ENCODE measurements at regions not wholly inside any gene's neighbourhood (a gene's known extent, or its start where the extent isn't known, plus 50 kb on each side); places are given as distances from the start of the nearest gene placed in this dataset.

DNA sequence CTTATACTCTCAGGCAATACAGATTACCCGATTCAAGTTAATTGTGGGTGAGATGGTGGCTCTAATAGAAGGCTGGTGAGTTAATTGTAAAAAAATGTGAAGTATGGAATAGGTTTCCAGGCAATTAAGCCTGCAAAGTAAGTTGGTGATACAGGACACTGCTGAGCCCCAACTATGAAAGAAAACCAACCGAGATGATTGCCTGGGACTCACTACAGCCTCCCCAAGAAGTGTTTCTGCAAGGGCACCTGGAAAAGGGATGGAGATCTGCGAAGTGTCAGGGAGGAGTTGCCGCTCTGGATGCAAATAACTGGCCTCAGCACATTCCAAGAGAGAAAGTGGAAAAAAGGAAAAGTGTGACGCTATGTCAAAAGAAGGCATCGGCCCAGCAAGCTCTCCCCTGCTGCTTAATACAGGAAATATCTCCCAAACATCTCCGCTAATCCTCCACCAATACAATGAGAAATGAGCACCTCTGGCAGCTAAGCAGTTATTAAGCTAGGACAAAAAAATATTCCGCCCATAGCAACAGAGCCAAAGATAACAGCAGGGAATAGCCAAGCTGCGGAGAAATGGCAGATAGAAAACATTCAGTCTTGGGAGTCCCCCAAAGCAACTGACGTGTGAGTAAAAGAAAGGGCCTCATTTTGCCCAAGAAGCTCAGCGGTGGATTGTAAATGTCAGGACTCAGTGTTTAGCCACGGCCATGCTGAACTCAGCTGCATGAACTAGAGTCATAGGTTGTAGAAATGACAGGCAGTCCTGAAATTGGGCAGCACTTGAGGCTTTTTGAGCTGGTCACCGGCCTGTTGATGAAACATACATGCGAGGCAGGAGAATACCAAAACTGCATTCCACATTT is 133.7 kb downstream of the SNX19 start:
- H3K4me1 ChIP-seq, result no peaks in the 10 kb centered on the region
- no peaks in the 10 kb centered on the region for H3K9me3 ChIP-seq
- H3K4me3 ChIP-seq, result no peak overlapping the region
- TF ChIP-seq POLR2A (IDR thresholded peaks at IDR 0.05) (no peak), POLR2AphosphoS5 (IDR thresholded peaks at IDR 0.05) (no peak)
- TF ChIP-seq, protein P1, sequence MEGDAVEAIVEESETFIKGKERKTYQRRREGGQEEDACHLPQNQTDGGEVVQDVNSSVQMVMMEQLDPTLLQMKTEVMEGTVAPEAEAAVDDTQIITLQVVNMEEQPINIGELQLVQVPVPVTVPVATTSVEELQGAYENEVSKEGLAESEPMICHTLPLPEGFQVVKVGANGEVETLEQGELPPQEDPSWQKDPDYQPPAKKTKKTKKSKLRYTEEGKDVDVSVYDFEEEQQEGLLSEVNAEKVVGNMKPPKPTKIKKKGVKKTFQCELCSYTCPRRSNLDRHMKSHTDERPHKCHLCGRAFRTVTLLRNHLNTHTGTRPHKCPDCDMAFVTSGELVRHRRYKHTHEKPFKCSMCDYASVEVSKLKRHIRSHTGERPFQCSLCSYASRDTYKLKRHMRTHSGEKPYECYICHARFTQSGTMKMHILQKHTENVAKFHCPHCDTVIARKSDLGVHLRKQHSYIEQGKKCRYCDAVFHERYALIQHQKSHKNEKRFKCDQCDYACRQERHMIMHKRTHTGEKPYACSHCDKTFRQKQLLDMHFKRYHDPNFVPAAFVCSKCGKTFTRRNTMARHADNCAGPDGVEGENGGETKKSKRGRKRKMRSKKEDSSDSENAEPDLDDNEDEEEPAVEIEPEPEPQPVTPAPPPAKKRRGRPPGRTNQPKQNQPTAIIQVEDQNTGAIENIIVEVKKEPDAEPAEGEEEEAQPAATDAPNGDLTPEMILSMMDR (IDR thresholded peaks at IDR 0.05), result no peak
- intact Hi-C loops (cut with DNase I; ENCODE audit: low total_unique reads), result no loop called here
- peak overlapping the region in 1 of 2 donors; percentile 63 for H3K27ac ChIP-seq
- H3K27me3 ChIP-seq, result no peaks in the 10 kb centered on the region
- no peak for DNase-seq (ENCODE audit: low spot score in 2 of 2)
- no peaks in the 10 kb centered on the region for H3K36me3 ChIP-seq

DNA sequence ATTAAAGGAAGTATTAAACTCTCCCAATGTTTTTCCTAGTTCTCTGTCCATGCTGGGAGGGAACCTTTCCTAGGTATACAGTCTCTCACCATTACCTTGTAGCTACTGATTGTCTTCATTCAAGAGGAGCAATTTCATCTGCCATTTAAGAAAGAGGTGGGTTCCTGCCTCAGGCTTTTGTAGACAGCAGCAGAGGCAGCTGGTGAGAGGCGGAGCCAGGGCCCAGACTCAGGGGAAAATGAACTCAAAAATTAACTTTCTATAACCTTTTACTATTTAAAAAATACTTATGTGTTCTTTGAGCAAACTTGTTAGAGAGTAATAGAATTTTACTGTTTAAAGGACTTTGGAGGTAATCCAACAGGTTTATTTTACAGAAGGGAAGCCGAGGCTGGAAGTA is 133.0 kb downstream of the SNX19 start:
- H3K9me3 ChIP-seq, result no peaks in the 10 kb centered on the region
- DNase-seq (ENCODE audit: low spot score in 2 of 2), result no peak
- no peak overlapping the region for H3K4me3 ChIP-seq
- no peak for TF ChIP-seq POLR2AphosphoS5 (IDR thresholded peaks at IDR 0.05)
- no peaks in the 10 kb centered on the region for H3K27me3 ChIP-seq
- no peaks in the 10 kb centered on the region for H3K36me3 ChIP-seq
- no peak overlapping the region for H3K27ac ChIP-seq
- intact Hi-C loops (cut with DNase I; ENCODE audit: low total_unique reads), result no loop called here
- no peaks in the 10 kb centered on the region for H3K4me1 ChIP-seq

DNA sequence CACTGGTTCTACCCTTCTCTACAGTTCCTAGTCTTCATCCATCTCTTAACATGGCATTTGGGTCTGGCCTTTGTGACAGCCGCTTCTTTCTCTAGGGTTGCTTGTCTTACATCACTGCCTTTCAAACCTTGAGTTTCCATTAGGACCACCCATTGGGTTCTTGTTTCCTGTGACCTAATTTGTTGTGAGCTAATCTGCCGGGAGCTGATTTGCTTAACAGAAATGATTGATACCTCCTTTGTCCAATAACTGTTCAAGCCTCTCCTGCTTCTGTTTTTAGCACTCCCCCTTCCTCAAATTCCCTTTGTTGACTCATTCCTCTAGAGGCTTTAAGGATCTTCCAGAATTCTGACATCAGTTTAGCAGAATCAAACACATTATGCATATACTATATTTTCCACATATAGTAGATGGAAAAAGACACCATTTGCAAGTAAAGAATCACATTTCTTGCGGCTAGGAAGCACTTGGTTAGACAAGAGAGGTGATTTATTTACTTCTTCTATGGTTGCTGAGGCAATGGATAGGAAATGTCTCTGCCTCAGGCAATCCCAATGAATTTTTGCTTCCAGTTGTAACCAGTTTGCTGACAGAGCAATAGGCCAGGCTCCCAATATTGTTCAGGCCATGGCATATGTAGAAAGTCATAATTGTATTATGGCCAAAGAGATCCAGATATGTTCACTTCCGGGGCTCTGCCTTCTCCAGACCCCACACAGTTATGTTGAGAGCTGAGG is 130.7 kb downstream of the SNX19 start:
- no peaks in the 10 kb centered on the region for H3K27me3 ChIP-seq
- no peak overlapping the region for H3K4me3 ChIP-seq
- no peaks in the 10 kb centered on the region for H3K4me1 ChIP-seq
- no peak for DNase-seq (ENCODE audit: low spot score in 2 of 2)
- TF ChIP-seq POLR2A (IDR thresholded peaks at IDR 0.05), result no peak
- TF ChIP-seq POLR2AphosphoS5 (IDR thresholded peaks at IDR 0.05), result no peak
- TF ChIP-seq, protein P1 (IDR thresholded peaks at IDR 0.05), result no peak
- intact Hi-C loops (cut with DNase I; ENCODE audit: low total_unique reads), result no loop called here
- no peaks in the 10 kb centered on the region for H3K36me3 ChIP-seq
- peaks cover 0 to 3% of the 10 kb centered on the region in 2 donors for H3K9me3 ChIP-seq
- H3K27ac ChIP-seq, result no peak overlapping the region

DNA sequence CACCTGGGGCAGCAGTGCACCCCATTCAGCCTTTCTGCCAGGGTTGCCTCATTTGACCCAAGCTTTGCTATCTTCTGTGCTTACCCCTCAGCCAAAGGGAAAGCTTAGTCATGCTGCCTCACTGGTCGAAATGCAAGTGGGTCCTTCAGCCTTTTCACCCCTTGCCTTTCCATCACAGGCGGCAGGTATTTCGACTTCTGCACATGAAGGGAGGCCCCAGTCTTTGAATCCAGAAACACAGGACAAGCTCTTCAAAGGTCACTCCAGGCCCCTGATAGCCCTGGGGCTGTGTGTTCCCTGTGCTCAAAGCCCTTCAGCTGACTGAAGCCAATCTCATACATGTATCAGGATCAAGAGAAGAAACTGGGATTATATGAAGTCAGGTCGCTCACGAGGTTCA is 129.7 kb downstream of the SNX19 start:
- intact Hi-C loops (cut with DNase I; ENCODE audit: low total_unique reads), result no loop called here
- TF ChIP-seq POLR2A (IDR thresholded peaks at IDR 0.05) (no peak), POLR2AphosphoS5 (IDR thresholded peaks at IDR 0.05) (no peak)
- TF ChIP-seq, protein P1 (IDR thresholded peaks at IDR 0.05), result no peak
- Histone ChIP-seq H3K27me3 (no peaks in the 10 kb centered on the region), H3K27ac (no peak overlapping the region), H3K9me3 (peaks cover 0 to 10% of the 10 kb centered on the region in 2 donors), H3K4me1 (no peaks in the 10 kb centered on the region), H3K36me3 (no peaks in the 10 kb centered on the region), H3K4me3 (no peak overlapping the region)
- no peak for DNase-seq (ENCODE audit: low spot score in 2 of 2)

DNA sequence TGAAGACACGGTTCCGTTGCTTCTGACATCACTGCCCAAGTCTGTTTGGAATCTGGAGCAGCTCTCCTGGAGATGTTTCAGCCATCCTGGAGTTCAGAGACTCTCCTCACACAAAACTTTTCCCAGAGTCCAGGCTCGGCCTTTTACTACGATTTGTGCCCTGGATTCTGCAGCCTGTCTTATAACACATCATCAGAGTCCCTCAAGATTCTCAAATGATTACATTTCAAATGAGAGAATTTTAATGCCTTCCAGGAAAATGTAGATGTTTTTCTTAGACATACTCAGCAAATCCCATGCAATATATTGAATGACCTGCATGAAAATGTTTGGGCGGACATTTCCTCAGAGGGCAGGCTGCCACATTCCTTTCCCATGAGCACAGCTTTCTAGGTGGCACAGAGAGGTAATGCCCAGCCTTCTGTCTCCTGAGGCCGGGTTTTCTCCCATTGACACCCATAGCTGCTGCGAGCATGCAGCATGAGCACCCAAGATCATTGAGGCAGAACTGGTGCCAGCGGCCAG is 129.1 kb downstream of the SNX19 start:
- DNase-seq (ENCODE audit: low spot score in 2 of 2), result peak in 1 of 2 donors; percentile 47
- intact Hi-C loops (cut with DNase I; ENCODE audit: low total_unique reads), result no loop called here
- no peaks in the 10 kb centered on the region for H3K27me3 ChIP-seq
- H3K4me3 ChIP-seq, result no peak overlapping the region
- H3K36me3 ChIP-seq, result no peaks in the 10 kb centered on the region
- H3K9me3 ChIP-seq, result peaks cover 0 to 10% of the 10 kb centered on the region in 2 donors
- TF ChIP-seq POLR2AphosphoS5 (IDR thresholded peaks at IDR 0.05) (no peak), POLR2A (IDR thresholded peaks at IDR 0.05) (no peak)
- TF ChIP-seq, protein P1 (IDR thresholded peaks at IDR 0.05), result peak in 1 of 3 donors; percentile 11
- H3K4me1 ChIP-seq, result no peaks in the 10 kb centered on the region
- no peak overlapping the region for H3K27ac ChIP-seq
